ENCODE measurements at regions not wholly inside any gene's neighbourhood (a gene's known extent, or its start where the extent isn't known, plus 50 kb on each side); places are given as distances from the start of the nearest gene placed in this dataset.

DNA sequence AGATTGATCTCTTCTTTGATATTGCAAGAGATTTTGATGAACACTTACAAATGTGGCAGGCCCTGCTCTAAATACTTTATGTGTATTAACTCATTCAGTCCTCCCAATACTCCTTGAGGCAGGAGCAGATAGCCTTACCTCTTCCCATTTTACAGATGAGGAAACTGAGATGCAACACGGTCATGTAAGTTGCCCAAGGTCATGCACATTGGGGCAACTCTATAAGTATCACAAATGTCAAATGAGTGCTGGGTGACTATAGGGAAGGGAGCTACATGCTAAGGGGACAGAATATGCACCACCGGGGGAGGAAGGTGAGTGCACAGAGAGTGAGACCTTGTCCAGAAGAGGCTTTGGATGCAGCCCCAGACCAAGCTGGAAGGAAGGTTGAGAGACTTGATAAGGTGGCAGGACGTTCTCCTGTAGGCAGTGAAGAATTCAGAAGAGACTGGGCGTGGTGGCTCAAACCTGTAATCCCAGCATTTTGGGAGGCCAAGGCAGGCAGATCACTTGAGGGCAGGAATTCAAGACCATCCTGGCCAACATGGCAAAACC is 132.3 kb upstream of the PWP1 start:
- Histone ChIP-seq H3K4me1 (ENCODE audit: insufficient read depth) (peaks cover 3% of the 10 kb centered on the region), H4K20me1 (ENCODE audit: insufficient read depth, poor library complexity, severe bottlenecking) (no peaks in the 10 kb centered on the region), H3K79me2 (no peaks in the 10 kb centered on the region), H3K27ac (no peak overlapping the region), H3K36me3 (replicated peaks; ENCODE audit: insufficient read depth, low read depth) (no peaks in the 10 kb centered on the region), H2AFZ (no peak overlapping the region), H3K4me2 (no peak overlapping the region), H3K4me3 (no peak overlapping the region), H3K9me3 (ENCODE audit: low read depth) (no peaks in the 10 kb centered on the region), H3K9me2 (replicated peaks; ENCODE audit: insufficient read depth) (no peaks in the 10 kb centered on the region), H3K27me3 (no peaks in the 10 kb centered on the region)
- 72% methylated on average over 4 of the region's 4 CpGs for WGBS (ENCODE audit: low lambda C conversion rate, missing lambda C conversion rate)
- TF ChIP-seq EZH2 (IDR thresholded peaks at IDR 0.05; ENCODE audit: borderline replicate concordance) (no peak), EZH2phosphoT487 (IDR thresholded peaks at IDR 0.05; ENCODE audit: low read depth, severe bottlenecking, unreplicated experiment) (no peak)
- TF ChIP-seq, protein P1, sequence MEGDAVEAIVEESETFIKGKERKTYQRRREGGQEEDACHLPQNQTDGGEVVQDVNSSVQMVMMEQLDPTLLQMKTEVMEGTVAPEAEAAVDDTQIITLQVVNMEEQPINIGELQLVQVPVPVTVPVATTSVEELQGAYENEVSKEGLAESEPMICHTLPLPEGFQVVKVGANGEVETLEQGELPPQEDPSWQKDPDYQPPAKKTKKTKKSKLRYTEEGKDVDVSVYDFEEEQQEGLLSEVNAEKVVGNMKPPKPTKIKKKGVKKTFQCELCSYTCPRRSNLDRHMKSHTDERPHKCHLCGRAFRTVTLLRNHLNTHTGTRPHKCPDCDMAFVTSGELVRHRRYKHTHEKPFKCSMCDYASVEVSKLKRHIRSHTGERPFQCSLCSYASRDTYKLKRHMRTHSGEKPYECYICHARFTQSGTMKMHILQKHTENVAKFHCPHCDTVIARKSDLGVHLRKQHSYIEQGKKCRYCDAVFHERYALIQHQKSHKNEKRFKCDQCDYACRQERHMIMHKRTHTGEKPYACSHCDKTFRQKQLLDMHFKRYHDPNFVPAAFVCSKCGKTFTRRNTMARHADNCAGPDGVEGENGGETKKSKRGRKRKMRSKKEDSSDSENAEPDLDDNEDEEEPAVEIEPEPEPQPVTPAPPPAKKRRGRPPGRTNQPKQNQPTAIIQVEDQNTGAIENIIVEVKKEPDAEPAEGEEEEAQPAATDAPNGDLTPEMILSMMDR (IDR thresholded peaks at IDR 0.05; ENCODE audit: poor library complexity): no peak
- no peak for DNase-seq (ENCODE audit: low spot score)

DNA sequence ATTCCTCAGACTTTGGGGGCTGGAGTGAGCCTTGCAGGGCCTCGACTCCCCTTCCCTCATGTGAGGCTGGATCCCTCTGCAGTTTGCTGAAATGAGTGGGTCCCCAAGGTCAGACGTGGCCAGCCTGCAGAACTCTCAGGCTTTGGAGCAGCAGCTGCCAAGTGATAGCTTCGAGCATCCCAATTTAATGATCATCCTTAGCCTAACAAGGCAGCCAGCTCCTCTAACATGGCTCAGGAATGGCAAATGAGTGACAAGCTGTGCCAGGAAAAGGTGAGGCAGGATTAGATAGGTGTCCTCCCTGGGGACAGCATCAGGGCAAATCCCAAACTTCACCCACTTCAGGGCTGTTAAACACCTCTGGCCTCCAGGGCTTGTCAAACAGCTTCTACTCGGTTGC is 130.7 kb upstream of the PWP1 start:
- H4K20me1 ChIP-seq (ENCODE audit: insufficient read depth, poor library complexity, severe bottlenecking): no peaks in the 10 kb centered on the region
- H3K4me1 ChIP-seq (ENCODE audit: insufficient read depth): peaks cover 3% of the 10 kb centered on the region
- no peak for DNase-seq (ENCODE audit: low spot score)
- WGBS (ENCODE audit: low lambda C conversion rate, missing lambda C conversion rate): 80% methylated on average over 4 of the region's 4 CpGs
- H3K27me3 ChIP-seq: no peaks in the 10 kb centered on the region
- TF ChIP-seq EZH2phosphoT487 (IDR thresholded peaks at IDR 0.05; ENCODE audit: low read depth, severe bottlenecking, unreplicated experiment) (no peak), EZH2 (IDR thresholded peaks at IDR 0.05; ENCODE audit: borderline replicate concordance) (no peak)
- TF ChIP-seq, protein P1 (IDR thresholded peaks at IDR 0.05; ENCODE audit: poor library complexity): no peak
- no peaks in the 10 kb centered on the region for H3K9me3 ChIP-seq (ENCODE audit: low read depth)
- no peaks in the 10 kb centered on the region for H3K9me2 ChIP-seq (replicated peaks; ENCODE audit: insufficient read depth)
- no peaks in the 10 kb centered on the region for H3K79me2 ChIP-seq
- H3K4me3 ChIP-seq: no peak overlapping the region
- H2AFZ ChIP-seq: no peak overlapping the region
- H3K4me2 ChIP-seq: no peak overlapping the region
- no peaks in the 10 kb centered on the region for H3K36me3 ChIP-seq (replicated peaks; ENCODE audit: insufficient read depth, low read depth)
- H3K27ac ChIP-seq: no peak overlapping the region

DNA sequence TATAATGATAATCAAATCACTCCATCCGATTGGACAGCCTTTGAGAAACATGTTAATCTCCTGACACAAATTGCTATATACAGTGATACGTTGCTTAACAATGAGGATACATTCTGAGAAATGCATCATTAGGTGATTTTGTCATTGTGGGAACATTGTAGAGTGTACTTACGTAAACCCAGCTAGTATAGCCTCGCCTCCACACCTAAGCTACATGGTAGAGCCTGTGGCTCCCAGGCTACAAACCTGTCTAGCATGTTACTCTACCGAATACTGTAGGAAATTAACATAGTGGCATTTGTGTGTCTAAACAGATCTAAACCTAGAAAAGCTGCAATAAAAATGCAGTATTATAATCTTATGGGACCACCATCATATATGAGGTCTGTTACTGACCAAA is 128.6 kb upstream of the PWP1 start:
- Histone ChIP-seq H3K9me2 (replicated peaks; ENCODE audit: insufficient read depth) (no peaks in the 10 kb centered on the region), H3K4me2 (no peak overlapping the region), H3K9me3 (ENCODE audit: low read depth) (no peaks in the 10 kb centered on the region), H3K4me3 (no peak overlapping the region), H3K4me1 (ENCODE audit: insufficient read depth) (no peaks in the 10 kb centered on the region), H3K27me3 (peaks cover 3% of the 10 kb centered on the region), H3K79me2 (no peaks in the 10 kb centered on the region), H2AFZ (no peak overlapping the region), H3K27ac (no peak overlapping the region), H4K20me1 (ENCODE audit: insufficient read depth, poor library complexity, severe bottlenecking) (no peaks in the 10 kb centered on the region), H3K36me3 (replicated peaks; ENCODE audit: insufficient read depth, low read depth) (no peaks in the 10 kb centered on the region)
- TF ChIP-seq, protein P1 (IDR thresholded peaks at IDR 0.05; ENCODE audit: poor library complexity): no peak
- TF ChIP-seq EZH2 (IDR thresholded peaks at IDR 0.05; ENCODE audit: borderline replicate concordance) (no peak), EZH2phosphoT487 (IDR thresholded peaks at IDR 0.05; ENCODE audit: low read depth, severe bottlenecking, unreplicated experiment) (no peak)
- WGBS (ENCODE audit: low lambda C conversion rate, missing lambda C conversion rate): 95% methylated on average over 5 of the region's 5 CpGs
- DNase-seq (ENCODE audit: low spot score): no peak
